DOHH2 (cell line): ENCODE measurements at regions not wholly inside any gene's neighbourhood (a gene's known extent, or its start where the extent isn't known, plus 50 kb on each side); places are given as distances from the start of the nearest gene placed in this dataset.

ENCODE experiments used
- CTCF ChIP-seq: fragments of 200-600 bp; sonication (generic); IDR thresholded peaks from one replicate; pipeline ENCODE4 v1.5.1; 2014; ENCODE audit warnings: antibody characterized with exemption, mild to moderate bottlenecking, low read depth, low read length; ENCODE audit not compliant: poor library complexity, severe bottlenecking
- EZH2phosphoT487 ChIP-seq: fragments of 200-600 bp; sonication (generic); IDR thresholded peaks from 2 replicates; pipeline ENCODE4 v1.6.1; 2017; ENCODE audit warnings: borderline replicate concordance, mild to moderate bottlenecking, antibody characterized with exemption, low read length, moderate library complexity, mixed read lengths

- TF ChIP-seq CTCF (no peak), EZH2phosphoT487 (no peak)
Observed at GRCh38 chr13:97116754-97117153, 105.4 kb upstream of the MBNL2 start.
